NCI-H128 (cell line): ENCODE measurements at regions not wholly inside any gene's neighbourhood (a gene's known extent, or its start where the extent isn't known, plus 50 kb on each side); places are given as distances from the start of the nearest gene placed in this dataset.
"Not testable (repeated sequence)": the region's sequence is repeated elsewhere in the genome, so short reads cannot be mapped to it uniquely, and the experiment has no call there.

Source experiments
- DNase-seq: peaks from one replicate; lab custom pipeline; 2025; ENCODE audit not compliant: unreplicated experiment; lab: John Stamatoyannopoulos, UW

GRCh38 chr6:9841886-9842725 lies 572.8 kb downstream of the TFAP2A start:
- DNase-seq: no peak

- DNase-seq: no peak
These were observed 580.6 kb downstream of the TFAP2A start for GRCh38 chr6:9834233-9834632.

- DNase-seq: no peak
These were observed 583.1 kb downstream of the TFAP2A start for GRCh38 chr6:9831783-9832182.

GRCh38 chr6:9830808-9831207 lies 584.1 kb downstream of the TFAP2A start:
- DNase-seq: no peak

- DNase-seq: no peak
These were observed 589.3 kb downstream of the TFAP2A start for GRCh38 chr6:9825526-9825925.

GRCh38 chr6:9810727-9811126 lies 604.1 kb downstream of the TFAP2A start:
- not testable (repeated sequence) for DNase-seq

GRCh38 chr6:9810286-9810685 lies 604.6 kb downstream of the TFAP2A start:
- no peak for DNase-seq

- DNase-seq: no peak
These were observed 608.7 kb downstream of the TFAP2A start for GRCh38 chr6:9806195-9806594.

GRCh38 chr6:9801249-9801754 lies 613.6 kb downstream of the TFAP2A start:
- no peak for DNase-seq

GRCh38 chr6:9799582-9799981 lies 615.3 kb downstream of the TFAP2A start:
- DNase-seq: no peak

- DNase-seq: no peak
These were observed 618.0 kb downstream of the TFAP2A start for GRCh38 chr6:9796827-9797226.

- DNase-seq: no peak
These were observed 619.0 kb downstream of the TFAP2A start for GRCh38 chr6:9795880-9796279.

GRCh38 chr6:9789201-9789600 lies 625.7 kb downstream of the TFAP2A start:
- no peak for DNase-seq

GRCh38 chr6:9784786-9785185 lies 630.1 kb downstream of the TFAP2A start:
- DNase-seq: no peak

GRCh38 chr6:9783567-9783966 lies 631.3 kb downstream of the TFAP2A start:
- DNase-seq: no peak

GRCh38 chr6:9766240-9766915 lies 648.5 kb downstream of the TFAP2A start:
- no peak for DNase-seq

- no peak for DNase-seq
These were observed 653.7 kb downstream of the TFAP2A start for GRCh38 chr6:9761220-9761619.

GRCh38 chr6:9754515-9754914 lies 660.4 kb downstream of the TFAP2A start:
- DNase-seq: no peak

GRCh38 chr6:9745966-9746365 lies 668.9 kb downstream of the TFAP2A start:
- no peak for DNase-seq

GRCh38 chr6:9745476-9745875 lies 669.4 kb downstream of the TFAP2A start:
- DNase-seq: no peak

GRCh38 chr6:9744119-9744518 lies 670.8 kb downstream of the TFAP2A start:
- DNase-seq: no peak

- no peak for DNase-seq
These were observed 682.8 kb downstream of the TFAP2A start for GRCh38 chr6:9732056-9732455.
